ENCODE measurements at regions not wholly inside any gene's neighbourhood (a gene's known extent, or its start where the extent isn't known, plus 50 kb on each side); places are given as distances from the start of the nearest gene placed in this dataset.

DNA sequence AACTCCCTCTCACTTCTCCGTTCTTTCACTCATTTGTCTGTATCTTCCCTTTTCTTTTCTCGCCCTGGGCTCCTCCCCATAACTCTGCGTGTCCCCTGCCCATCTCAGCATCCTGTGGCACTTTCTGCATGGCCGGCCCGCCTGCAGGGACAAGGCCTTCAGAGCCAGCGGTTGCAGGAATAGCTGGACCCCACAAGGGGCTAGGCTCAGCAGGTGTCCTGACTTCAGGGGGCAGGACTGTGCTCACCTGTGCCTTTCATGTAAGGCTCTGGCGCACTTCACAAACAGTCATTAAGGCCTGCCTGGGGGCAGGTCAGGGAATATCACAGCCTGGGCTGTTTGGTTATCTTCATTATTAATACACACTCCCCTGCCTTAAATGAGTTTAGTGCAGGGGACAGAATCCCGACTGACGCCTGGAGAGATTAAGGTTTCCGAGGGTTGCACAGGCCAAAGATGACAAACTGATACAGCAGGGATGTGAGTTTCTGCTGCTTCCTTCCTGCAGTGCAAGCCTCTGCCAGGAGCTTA lies 768.8 kb upstream of the TBX3 start:
- TF ChIP-seq, protein P1, sequence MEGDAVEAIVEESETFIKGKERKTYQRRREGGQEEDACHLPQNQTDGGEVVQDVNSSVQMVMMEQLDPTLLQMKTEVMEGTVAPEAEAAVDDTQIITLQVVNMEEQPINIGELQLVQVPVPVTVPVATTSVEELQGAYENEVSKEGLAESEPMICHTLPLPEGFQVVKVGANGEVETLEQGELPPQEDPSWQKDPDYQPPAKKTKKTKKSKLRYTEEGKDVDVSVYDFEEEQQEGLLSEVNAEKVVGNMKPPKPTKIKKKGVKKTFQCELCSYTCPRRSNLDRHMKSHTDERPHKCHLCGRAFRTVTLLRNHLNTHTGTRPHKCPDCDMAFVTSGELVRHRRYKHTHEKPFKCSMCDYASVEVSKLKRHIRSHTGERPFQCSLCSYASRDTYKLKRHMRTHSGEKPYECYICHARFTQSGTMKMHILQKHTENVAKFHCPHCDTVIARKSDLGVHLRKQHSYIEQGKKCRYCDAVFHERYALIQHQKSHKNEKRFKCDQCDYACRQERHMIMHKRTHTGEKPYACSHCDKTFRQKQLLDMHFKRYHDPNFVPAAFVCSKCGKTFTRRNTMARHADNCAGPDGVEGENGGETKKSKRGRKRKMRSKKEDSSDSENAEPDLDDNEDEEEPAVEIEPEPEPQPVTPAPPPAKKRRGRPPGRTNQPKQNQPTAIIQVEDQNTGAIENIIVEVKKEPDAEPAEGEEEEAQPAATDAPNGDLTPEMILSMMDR (IDR thresholded peaks at IDR 0.05; ENCODE audit: poor library complexity, severe bottlenecking), result no peak
- TF ChIP-seq EZH2 (IDR thresholded peaks at IDR 0.05; ENCODE audit: borderline replicate concordance, insufficient read depth, low read length, poor library complexity, severe bottlenecking), result no peak
- no peak for TF ChIP-seq POLR2AphosphoS5 (IDR thresholded peaks at IDR 0.05)
- TF ChIP-seq MXI1 (conservative IDR thresholded peaks at IDR 0.05; ENCODE audit: poor library complexity, severe bottlenecking), result no peak
- no peak for TF ChIP-seq EP300 (conservative IDR thresholded peaks at IDR 0.05; ENCODE audit: poor library complexity, severe bottlenecking)
- no peak for TF ChIP-seq TAF1 (IDR thresholded peaks at IDR 0.05; ENCODE audit: low read depth)
